AG04450 (cell line): ENCODE measurements at regions not wholly inside any gene's neighbourhood (a gene's known extent, or its start where the extent isn't known, plus 50 kb on each side); places are given as distances from the start of the nearest gene placed in this dataset.

Experiments
- CTCF ChIA-PET: fragments of 300-600, 350-600 bp; formaldehyde crosslinking; extraction: SDS; loops from one replicate; lab custom pipeline; 2022; ENCODE audit warnings: antibody characterized with exemption, inconsistent platforms; lab: Charles Lee
- POLR2A ChIA-PET: fragments of 350-600 bp; formaldehyde crosslinking; extraction: SDS; loops from one replicate; lab custom pipeline; 2021; ENCODE audit warnings: antibody characterized with exemption, inconsistent platforms; lab: Yijun Ruan, JAX
- DNase-seq: peaks from one replicate; pipeline ENCODE4 v3.0.0-alpha.2; 2011; ENCODE audit warnings: low read depth, low spot score
- H3K27ac ChIP-seq: one replicate; pipeline ENCODE4 v1.5.1; 2012; ENCODE audit warnings: low read depth, low read length, control low read depth
- H3K27me3 ChIP-seq: one replicate; pipeline ENCODE4 v1.6.0; 2012; ENCODE audit warnings: low read length; ENCODE audit not compliant: control insufficient read depth, insufficient read depth
- H3K4me3 ChIP-seq: 2 replicates; pipeline ENCODE4 v1.5.1; 2011; ENCODE audit warnings: mild to moderate bottlenecking, low read depth, low read length, control low read depth
- H3K9me3 ChIP-seq: 2 replicates; pipeline ENCODE4 v1.5.1; 2012; ENCODE audit warnings: low read length; ENCODE audit not compliant: control insufficient read depth, insufficient read depth
- CTCF ChIP-seq: IDR thresholded peaks from 2 replicates; pipeline ENCODE4 v1.5.1; 2011; ENCODE audit warnings: low read depth, low read length, control low read depth, inconsistent platforms

- H3K27ac ChIP-seq = no peak overlapping the region
- ChIA-PET CTCF (no interaction called here), POLR2A (no interaction called here)
- no peak overlapping the region for H3K4me3 ChIP-seq
- TF ChIP-seq CTCF = no peak
- no peak for DNase-seq
- H3K9me3 ChIP-seq = no peaks in the 10 kb centered on the region
- no peaks in the 10 kb centered on the region for H3K27me3 ChIP-seq
Observed at GRCh38 chr1:222033450-222033849, 291.6 kb upstream of the DUSP10 start.

GRCh38 chr1:222031318-222031717, 289.4 kb upstream of the DUSP10 start:
- no peak for TF ChIP-seq CTCF
- no peak overlapping the region for H3K27ac ChIP-seq
- ChIA-PET POLR2A (no interaction called here), CTCF (no interaction called here)
- H3K27me3 ChIP-seq = no peaks in the 10 kb centered on the region
- no peaks in the 10 kb centered on the region for H3K9me3 ChIP-seq
- no peak for DNase-seq
- no peak overlapping the region for H3K4me3 ChIP-seq

- Histone ChIP-seq H3K4me3 (no peak overlapping the region), H3K27me3 (no peaks in the 10 kb centered on the region), H3K27ac (no peak overlapping the region), H3K9me3 (no peaks in the 10 kb centered on the region)
- no peak for DNase-seq
- ChIA-PET CTCF (interaction anchor here (3.4 kb wide), 1 partner anchor 426 kb away, joined by 11 read pairs; no protein-coding TSS in a partner anchor), POLR2A (no interaction called here)
- TF ChIP-seq CTCF = no peak
Observed at GRCh38 chr1:222028676-222029075, 286.8 kb upstream of the DUSP10 start.

DNA sequence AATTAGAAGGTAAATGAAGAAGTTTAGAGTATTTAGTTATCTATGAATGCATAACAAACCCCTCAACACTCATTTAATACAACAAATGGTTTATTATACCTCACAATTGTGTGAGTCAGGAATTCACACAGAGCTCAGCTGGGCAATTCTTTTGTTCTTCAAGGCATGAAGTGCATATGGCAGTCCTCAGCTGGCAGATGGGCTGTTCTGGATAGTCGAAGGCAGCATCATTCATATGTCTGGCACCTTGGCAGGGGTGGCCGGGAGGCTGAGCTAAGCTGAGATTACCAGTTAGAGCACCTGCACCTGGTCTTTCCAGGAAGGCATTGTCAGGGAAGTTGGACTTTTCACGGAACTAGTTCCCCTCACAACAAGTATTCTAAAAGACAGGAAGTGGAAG, 286.2 kb upstream of the DUSP10 start:
- no peak for DNase-seq
- no peak for TF ChIP-seq CTCF
- no peak overlapping the region for H3K4me3 ChIP-seq
- CTCF ChIA-PET = interaction anchor here (3.4 kb wide), 1 partner anchor 427 kb away, joined by 11 read pairs; no protein-coding TSS in a partner anchor
- H3K9me3 ChIP-seq = no peaks in the 10 kb centered on the region
- H3K27ac ChIP-seq = no peak overlapping the region
- POLR2A ChIA-PET = no interaction called here
- no peaks in the 10 kb centered on the region for H3K27me3 ChIP-seq

- CTCF ChIA-PET = interaction anchor here (3.4 kb wide), 1 partner anchor 429 kb away, joined by 11 read pairs; no protein-coding TSS in a partner anchor
- H3K27ac ChIP-seq = no peak overlapping the region
- H3K4me3 ChIP-seq = no peak overlapping the region
- no peak for DNase-seq
- no peak for TF ChIP-seq CTCF
- H3K27me3 ChIP-seq = no peaks in the 10 kb centered on the region
- H3K9me3 ChIP-seq = no peaks in the 10 kb centered on the region
- POLR2A ChIA-PET = no interaction called here
Observed at GRCh38 chr1:222026280-222026679, 284.4 kb upstream of the DUSP10 start.
